ENCODE measurements at regions not wholly inside any gene's neighbourhood (a gene's known extent, or its start where the extent isn't known, plus 50 kb on each side); places are given as distances from the start of the nearest gene placed in this dataset.
A peak's percentile ranks its signal among the peaks of the same experiment; 100 is the strongest.

GRCh38 chr18:7492385-7492784 lies 74.7 kb upstream of the PTPRM start:
- TF ChIP-seq CTCF (IDR thresholded peaks at IDR 0.05; ENCODE audit: low read length, missing control alignments), result no peak
- DNase-seq (ENCODE audit: low read depth), result no peak

GRCh38 chr18:7497081-7497480 lies 70.0 kb upstream of the PTPRM start:
- no peak for DNase-seq (ENCODE audit: low read depth)
- no peak for TF ChIP-seq CTCF (IDR thresholded peaks at IDR 0.05; ENCODE audit: low read length, missing control alignments)

More at GRCh38 chr18:7492385-7492784, 74.7 kb upstream of the PTPRM start:
- H3K4me3 ChIP-seq (replicated peaks; ENCODE audit: low read depth, low read length), result no peak overlapping the region

GRCh38 chr18:7511106-7511505 lies 56.0 kb upstream of the PTPRM start:
- DNase-seq (ENCODE audit: low read depth), result no peak
- H3K4me3 ChIP-seq (replicated peaks; ENCODE audit: low read depth, low read length), result no peak overlapping the region
- TF ChIP-seq CTCF (IDR thresholded peaks at IDR 0.05; ENCODE audit: low read length, missing control alignments), result no peak

More at GRCh38 chr18:7497081-7497480, 70.0 kb upstream of the PTPRM start:
- no peak overlapping the region for H3K4me3 ChIP-seq (replicated peaks; ENCODE audit: low read depth, low read length)

GRCh38 chr18:7512348-7512747 lies 54.8 kb upstream of the PTPRM start:
- no peak overlapping the region for H3K4me3 ChIP-seq (replicated peaks; ENCODE audit: low read depth, low read length)
- TF ChIP-seq CTCF (IDR thresholded peaks at IDR 0.05; ENCODE audit: low read length, missing control alignments), result no peak
- no peak for DNase-seq (ENCODE audit: low read depth)

GRCh38 chr18:7512990-7513389 lies 54.1 kb upstream of the PTPRM start:
- no peak for TF ChIP-seq CTCF (IDR thresholded peaks at IDR 0.05; ENCODE audit: low read length, missing control alignments)

GRCh38 chr18:7514796-7515440 lies 52.2 kb upstream of the PTPRM start:
- DNase-seq (ENCODE audit: low read depth), result peak; percentile 23
- no peak overlapping the region for H3K4me3 ChIP-seq (replicated peaks; ENCODE audit: low read depth, low read length)
- no peak for TF ChIP-seq CTCF (IDR thresholded peaks at IDR 0.05; ENCODE audit: low read length, missing control alignments)

More at GRCh38 chr18:7512990-7513389, 54.1 kb upstream of the PTPRM start:
- no peak overlapping the region for H3K4me3 ChIP-seq (replicated peaks; ENCODE audit: low read depth, low read length)
- no peak for DNase-seq (ENCODE audit: low read depth)

Measured in fibroblast of pulmonary artery (primary cell).